ENCODE measurements at regions not wholly inside any gene's neighbourhood (a gene's known extent, or its start where the extent isn't known, plus 50 kb on each side); places are given as distances from the start of the nearest gene placed in this dataset.

- no peak for DNase-seq (ENCODE audit: low spot score, unreplicated experiment)
- H3K4me3 Mint-ChIP-seq (ENCODE audit: low read depth), result no peak overlapping the region
- H3K4me1 Mint-ChIP-seq (ENCODE audit: low read depth), result no peaks in the 10 kb centered on the region
- TF ChIP-seq CTCF (IDR thresholded peaks at IDR 0.05; ENCODE audit: unreplicated experiment), result no peak
- H3K9me3 Mint-ChIP-seq (ENCODE audit: low read depth), result peaks cover 5% of the 10 kb centered on the region
- no peaks in the 10 kb centered on the region for H3K36me3 Mint-ChIP-seq (ENCODE audit: insufficient read depth)
- peaks cover 3% of the 10 kb centered on the region for H3K27me3 Mint-ChIP-seq
- no peak overlapping the region for H3K27ac Mint-ChIP-seq
Measured at GRCh38 chr5:17394086-17394485, 103.9 kb upstream of the TAF11L2 start.

- Mint-ChIP-seq H3K4me3 (ENCODE audit: low read depth) (no peak overlapping the region), H3K27ac (no peak overlapping the region), H3K36me3 (ENCODE audit: insufficient read depth) (no peaks in the 10 kb centered on the region), H3K4me1 (ENCODE audit: low read depth) (no peaks in the 10 kb centered on the region), H3K27me3 (peaks cover 6% of the 10 kb centered on the region), H3K9me3 (ENCODE audit: low read depth) (peaks cover 5% of the 10 kb centered on the region)
- no peak for DNase-seq (ENCODE audit: low spot score, unreplicated experiment)
- TF ChIP-seq CTCF (IDR thresholded peaks at IDR 0.05; ENCODE audit: unreplicated experiment), result no peak
Measured at GRCh38 chr5:17395106-17395880, 102.7 kb upstream of the TAF11L2 start.

DNA sequence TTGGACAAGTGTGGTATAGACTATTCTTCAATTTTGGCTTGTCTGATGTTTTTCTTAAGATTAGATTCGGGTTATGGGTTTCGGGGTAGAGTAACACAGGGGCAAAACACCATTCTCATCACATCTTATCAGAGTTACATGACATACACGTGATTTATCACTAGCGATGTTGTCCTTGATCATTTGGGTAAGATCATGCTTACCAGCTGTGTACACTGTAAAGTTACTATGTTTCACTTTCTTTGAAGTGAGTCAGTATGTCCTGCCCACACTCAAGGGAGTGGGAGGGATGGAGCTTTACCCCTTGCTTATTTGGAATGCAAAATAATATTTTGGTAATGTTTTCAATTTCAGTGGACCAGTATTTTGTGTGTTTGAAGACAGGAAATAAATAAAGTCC is 101.8 kb upstream of the TAF11L2 start:
- no peak for TF ChIP-seq CTCF (IDR thresholded peaks at IDR 0.05; ENCODE audit: unreplicated experiment)
- Mint-ChIP-seq H3K36me3 (ENCODE audit: insufficient read depth) (no peaks in the 10 kb centered on the region), H3K27ac (no peak overlapping the region), H3K4me3 (ENCODE audit: low read depth) (no peak overlapping the region), H3K9me3 (ENCODE audit: low read depth) (peaks cover 5% of the 10 kb centered on the region), H3K27me3 (peaks cover 6% of the 10 kb centered on the region), H3K4me1 (ENCODE audit: low read depth) (peaks cover 8% of the 10 kb centered on the region)
- no peak for DNase-seq (ENCODE audit: low spot score, unreplicated experiment)

DNA sequence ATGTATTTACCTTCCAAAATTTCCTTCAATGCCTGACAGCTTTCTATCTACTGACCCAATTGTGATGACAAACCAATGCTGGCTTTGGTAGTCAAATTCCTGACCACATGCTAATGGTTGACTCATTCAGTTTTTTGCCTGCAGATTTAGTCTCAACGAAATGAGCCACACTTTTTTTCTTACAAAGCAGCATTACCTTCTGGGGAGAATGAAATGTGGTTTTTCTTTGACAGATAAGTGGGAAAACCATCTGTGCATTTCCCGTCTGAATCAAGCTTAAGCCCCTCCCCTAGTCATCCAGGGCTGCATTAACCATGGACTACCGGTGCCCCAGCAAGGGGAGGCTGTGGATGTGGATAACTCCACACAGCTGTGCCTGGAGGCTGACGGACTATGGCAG is 99.6 kb upstream of the TAF11L2 start:
- Mint-ChIP-seq H3K4me1 (ENCODE audit: low read depth) (peaks cover 25% of the 10 kb centered on the region), H3K4me3 (ENCODE audit: low read depth) (no peak overlapping the region), H3K27me3 (peaks cover 12% of the 10 kb centered on the region)

More for the DNA sequence above, 99.6 kb upstream of the TAF11L2 start:
- no peak for DNase-seq (ENCODE audit: low spot score, unreplicated experiment)
- Mint-ChIP-seq H3K36me3 (ENCODE audit: insufficient read depth) (no peaks in the 10 kb centered on the region), H3K27ac (no peak overlapping the region), H3K9me3 (ENCODE audit: low read depth) (peaks cover 5% of the 10 kb centered on the region)
- TF ChIP-seq CTCF (IDR thresholded peaks at IDR 0.05; ENCODE audit: unreplicated experiment), result no peak
